NT2/D1 (cell line): ENCODE measurements at regions not wholly inside any gene's neighbourhood (a gene's known extent, or its start where the extent isn't known, plus 50 kb on each side); places are given as distances from the start of the nearest gene placed in this dataset.

ENCODE experiments used
- DNase-seq: peaks from one replicate; pipeline ENCODE4 v3.0.0-alpha.2; 2011; ENCODE audit warnings: low read depth, low spot score
- H3K27me3 ChIP-seq: 2 replicates; pipeline ENCODE4 v1.6.0; 2011; ENCODE audit warnings: mild to moderate bottlenecking; ENCODE audit not compliant: insufficient read length, insufficient read depth
- H3K36me3 ChIP-seq: 2 replicates; pipeline ENCODE4 v1.6.1; 2011; ENCODE audit warnings: mild to moderate bottlenecking, low read length, mixed read lengths; ENCODE audit not compliant: insufficient read depth, insufficient read length
- H3K4me1 ChIP-seq: 2 replicates; pipeline ENCODE4 v1.5.1; 2011; ENCODE audit not compliant: insufficient read depth, insufficient read length
- H3K4me3 ChIP-seq: 2 replicates; pipeline ENCODE4 v1.5.1; 2011; ENCODE audit warnings: low read depth; ENCODE audit not compliant: insufficient read length
- H3K9ac ChIP-seq: 2 replicates; pipeline ENCODE4 v1.6.0; 2011; ENCODE audit warnings: low read depth; ENCODE audit not compliant: insufficient read length
- H3K9me3 ChIP-seq: 2 replicates; pipeline ENCODE4 v1.5.1; 2011; ENCODE audit warnings: mild to moderate bottlenecking, low read length; ENCODE audit not compliant: insufficient read depth
- SUZ12 ChIP-seq: IDR thresholded peaks from 2 replicates; pipeline ENCODE4 v1.6.1; 2011; ENCODE audit not compliant: insufficient read length, insufficient read depth; ENCODE audit errors: extremely low read depth
- YY1 ChIP-seq: IDR thresholded peaks from 2 replicates; pipeline ENCODE4 v1.6.1; 2011; ENCODE audit not compliant: insufficient read length, insufficient read depth
- ZNF274 ChIP-seq: IDR thresholded peaks from 2 replicates; pipeline ENCODE4 v1.6.1; 2011; ENCODE audit warnings: mild to moderate bottlenecking, low read depth, low read length

DNA sequence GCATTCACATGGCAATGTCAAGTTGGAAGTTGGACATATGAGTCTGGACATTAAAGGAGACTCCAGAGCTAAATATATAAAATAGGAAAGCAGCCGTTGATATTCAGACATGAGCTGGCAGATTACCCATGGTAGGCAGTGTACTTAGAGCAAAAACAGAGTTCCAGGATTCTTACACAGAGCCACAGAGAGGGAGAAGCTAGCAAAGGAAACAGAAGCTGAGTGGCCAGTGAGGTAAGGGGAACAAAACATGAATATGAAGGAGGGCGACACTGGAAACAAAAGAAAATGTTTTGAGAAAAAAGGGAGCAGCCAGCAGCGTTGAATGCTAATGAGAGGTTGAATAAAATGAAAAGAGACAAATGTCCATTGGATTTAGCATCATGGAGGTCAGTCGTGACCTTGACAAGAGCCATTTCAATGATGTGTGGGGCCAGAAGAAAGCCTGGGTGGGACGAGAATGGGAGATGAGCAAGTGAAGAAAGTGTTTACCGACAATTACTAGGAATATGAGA is 198.4 kb downstream of the POU4F1 start:
- Histone ChIP-seq H3K9ac (no peak overlapping the region), H3K36me3 (no peaks in the 10 kb centered on the region), H3K4me1 (no peaks in the 10 kb centered on the region), H3K4me3 (no peak overlapping the region), H3K27me3 (no peaks in the 10 kb centered on the region), H3K9me3 (no peaks in the 10 kb centered on the region)
- TF ChIP-seq SUZ12 (no peak), YY1 (no peak), ZNF274 (no peak)
- no peak for DNase-seq

DNA sequence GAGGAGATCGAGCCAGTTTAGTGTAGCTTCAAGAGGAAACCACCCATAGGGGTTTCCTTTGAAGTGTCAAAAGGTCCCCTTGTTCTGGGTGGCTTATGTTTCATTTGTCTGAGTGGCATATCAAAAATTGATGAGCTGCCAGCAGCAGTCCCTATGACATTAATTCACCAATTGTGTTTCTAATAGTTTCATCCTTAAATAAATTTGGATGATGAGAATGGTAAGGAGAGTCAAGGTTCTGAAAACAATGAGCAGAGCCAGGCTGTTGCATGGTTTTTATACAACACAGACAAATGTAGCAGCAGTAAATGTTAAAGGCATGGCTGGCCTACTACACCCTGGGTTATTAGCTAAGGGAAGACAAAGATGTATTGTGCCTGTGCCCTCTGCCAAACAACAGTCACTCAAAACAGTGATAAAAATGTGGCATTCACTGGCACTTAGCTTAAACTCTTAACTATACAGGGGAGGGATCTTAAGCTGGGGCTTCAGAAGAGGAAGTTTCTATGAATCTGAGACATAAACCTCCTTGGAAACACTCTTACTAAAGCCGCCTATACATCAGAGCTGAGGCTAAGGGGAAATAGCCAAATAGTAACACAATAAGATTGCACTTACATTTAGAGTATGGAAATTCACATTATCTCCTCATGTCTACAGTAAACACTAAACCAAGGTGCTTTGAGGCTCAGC is 200.5 kb downstream of the POU4F1 start:
- no peak for DNase-seq
- Histone ChIP-seq H3K4me1 (no peaks in the 10 kb centered on the region), H3K27me3 (no peaks in the 10 kb centered on the region), H3K36me3 (no peaks in the 10 kb centered on the region), H3K4me3 (no peak overlapping the region), H3K9ac (no peak overlapping the region), H3K9me3 (no peaks in the 10 kb centered on the region)
- no peak for TF ChIP-seq ZNF274
- no peak for TF ChIP-seq YY1
- no peak for TF ChIP-seq SUZ12

GRCh38 chr13:78401873-78402707 is 201.3 kb downstream of the POU4F1 start:
- DNase-seq, result no peak
- Histone ChIP-seq H3K9me3 (no peaks in the 10 kb centered on the region), H3K9ac (no peak overlapping the region), H3K27me3 (no peaks in the 10 kb centered on the region), H3K36me3 (no peaks in the 10 kb centered on the region), H3K4me3 (no peak overlapping the region), H3K4me1 (no peaks in the 10 kb centered on the region)
- TF ChIP-seq YY1 (no peak), ZNF274 (no peak), SUZ12 (no peak)

- Histone ChIP-seq H3K27me3 (no peaks in the 10 kb centered on the region), H3K4me1 (no peaks in the 10 kb centered on the region), H3K36me3 (no peaks in the 10 kb centered on the region), H3K9me3 (no peaks in the 10 kb centered on the region), H3K9ac (no peak overlapping the region), H3K4me3 (no peak overlapping the region)
- no peak for TF ChIP-seq ZNF274
- TF ChIP-seq YY1, result no peak
- no peak for TF ChIP-seq SUZ12
- DNase-seq, result no peak
These were observed 204.5 kb downstream of the POU4F1 start for GRCh38 chr13:78398743-78399410.

- TF ChIP-seq SUZ12 (no peak), ZNF274 (no peak), YY1 (no peak)
- DNase-seq, result no peak
- no peak overlapping the region for H3K4me3 ChIP-seq
- H3K36me3 ChIP-seq, result no peaks in the 10 kb centered on the region
- H3K4me1 ChIP-seq, result no peaks in the 10 kb centered on the region
- no peaks in the 10 kb centered on the region for H3K27me3 ChIP-seq
- H3K9ac ChIP-seq, result no peak overlapping the region
- no peaks in the 10 kb centered on the region for H3K9me3 ChIP-seq
These were observed 209.8 kb downstream of the POU4F1 start for GRCh38 chr13:78393286-78394142.

- Histone ChIP-seq H3K36me3 (no peaks in the 10 kb centered on the region), H3K27me3 (no peaks in the 10 kb centered on the region), H3K9me3 (no peaks in the 10 kb centered on the region), H3K4me1 (no peaks in the 10 kb centered on the region), H3K9ac (no peak overlapping the region), H3K4me3 (no peak overlapping the region)
- no peak for TF ChIP-seq YY1
- DNase-seq, result no peak
These were observed 219.5 kb downstream of the POU4F1 start for GRCh38 chr13:78383899-78384298.
